Immature natural killer cell (primary cell): ENCODE measurements at regions not wholly inside any gene's neighbourhood (a gene's known extent, or its start where the extent isn't known, plus 50 kb on each side); places are given as distances from the start of the nearest gene placed in this dataset.

Experiments used
- DNase-seq, 3 donors: peaks; one replicate each; pipeline ENCODE4 v3.0.0; 2022; ENCODE audit warnings: mixed read lengths in 1 of 3
- H3K27ac Mint-ChIP-seq, 6 donors: one replicate each; pipeline ENCODE4 v1.8.0; 2020; ENCODE audit warnings: mixed read lengths in 6 of 6, mild to moderate bottlenecking in 5 of 6, inconsistent platforms in 4 of 6, moderate library complexity in 3 of 6
- H3K27me3 Mint-ChIP-seq, 3 donors: one replicate each; pipeline ENCODE4 v1.8.0; 2020 to 2021; ENCODE audit warnings: low read depth in 3 of 3, mild to moderate bottlenecking in 3 of 3, mixed read lengths in 3 of 3, moderate library complexity in 3 of 3, inconsistent platforms in 1 of 3
- H3K36me3 Mint-ChIP-seq, 3 donors: one replicate each; pipeline ENCODE4 v1.8.0; 2020; ENCODE audit warnings: mixed read lengths in 3 of 3, inconsistent platforms in 2 of 3, mild to moderate bottlenecking in 2 of 3
- H3K4me1 Mint-ChIP-seq, 2 donors: one replicate each; pipeline ENCODE4 v1.8.0; 2020; ENCODE audit warnings: inconsistent platforms in 2 of 2, mild to moderate bottlenecking in 2 of 2, mixed read lengths in 2 of 2, moderate library complexity in 1 of 2
- H3K4me3 Mint-ChIP-seq, 5 donors: one replicate each; pipeline ENCODE4 v1.8.0; 2020; ENCODE audit warnings: mild to moderate bottlenecking in 5 of 5, mixed read lengths in 5 of 5, inconsistent platforms in 3 of 5, moderate library complexity in 3 of 5
- H3K9me3 Mint-ChIP-seq, 6 donors: one replicate each; pipeline ENCODE4 v1.8.0; 2020; ENCODE audit warnings: mild to moderate bottlenecking in 6 of 6, mixed read lengths in 6 of 6, inconsistent platforms in 4 of 6, moderate library complexity in 3 of 6

GRCh38 chr3:167913219-167913835 lies 177.8 kb downstream of the SERPINI1 start:
- no peak overlapping the region for H3K4me3 Mint-ChIP-seq
- no peak for DNase-seq

GRCh38 chr3:167909952-167910351 lies 174.4 kb downstream of the SERPINI1 start:
- Mint-ChIP-seq H3K36me3 (no peaks in the 10 kb centered on the region), H3K9me3 (peaks cover 0 to 4% (median 0%) of the 10 kb centered on the region in 6 donors), H3K4me1 (no peaks in the 10 kb centered on the region), H3K27ac (no peak overlapping the region), H3K27me3 (peaks cover 0 to 5% (median 3%) of the 10 kb centered on the region in 3 donors), H3K4me3 (no peak overlapping the region)
- no peak for DNase-seq

More at GRCh38 chr3:167913219-167913835, 177.8 kb downstream of the SERPINI1 start:
- Mint-ChIP-seq H3K9me3 (peaks cover 0 to 4% (median 0%) of the 10 kb centered on the region in 6 donors), H3K27ac (no peak overlapping the region), H3K36me3 (no peaks in the 10 kb centered on the region), H3K27me3 (peaks cover 0 to 3% (median 3%) of the 10 kb centered on the region in 3 donors), H3K4me1 (no peaks in the 10 kb centered on the region)

- H3K36me3 Mint-ChIP-seq: no peaks in the 10 kb centered on the region
- H3K27ac Mint-ChIP-seq: no peak overlapping the region
- H3K9me3 Mint-ChIP-seq: peaks cover 0 to 4% (median 0%) of the 10 kb centered on the region in 6 donors
- peaks cover 0 to 5% (median 3%) of the 10 kb centered on the region in 3 donors for H3K27me3 Mint-ChIP-seq
- no peaks in the 10 kb centered on the region for H3K4me1 Mint-ChIP-seq
- no peak for DNase-seq
- H3K4me3 Mint-ChIP-seq: no peak overlapping the region
Measured at GRCh38 chr3:167909504-167909896, 174.0 kb downstream of the SERPINI1 start.

- DNase-seq: no peak
- H3K4me3 Mint-ChIP-seq: no peak overlapping the region
- no peaks in the 10 kb centered on the region for H3K4me1 Mint-ChIP-seq
- no peaks in the 10 kb centered on the region for H3K36me3 Mint-ChIP-seq
- no peak overlapping the region for H3K27ac Mint-ChIP-seq
- H3K27me3 Mint-ChIP-seq: peaks cover 0 to 5% (median 3%) of the 10 kb centered on the region in 3 donors
- H3K9me3 Mint-ChIP-seq: peaks cover 0 to 4% (median 0%) of the 10 kb centered on the region in 6 donors
Measured at GRCh38 chr3:167908746-167909503, 173.4 kb downstream of the SERPINI1 start.

- Mint-ChIP-seq H3K9me3 (peaks cover 0 to 4% (median 0%) of the 10 kb centered on the region in 6 donors), H3K4me1 (no peaks in the 10 kb centered on the region), H3K36me3 (no peaks in the 10 kb centered on the region), H3K27me3 (peaks cover 0 to 5% (median 3%) of the 10 kb centered on the region in 3 donors), H3K27ac (no peak overlapping the region), H3K4me3 (no peak overlapping the region)
- DNase-seq: no peak
Measured at GRCh38 chr3:167908221-167908620, 172.7 kb downstream of the SERPINI1 start.

- Mint-ChIP-seq H3K9me3 (peaks cover 0 to 3% (median 0%) of the 10 kb centered on the region in 6 donors), H3K27me3 (no peaks in the 10 kb centered on the region), H3K36me3 (no peaks in the 10 kb centered on the region), H3K4me1 (no peaks in the 10 kb centered on the region), H3K27ac (no peak overlapping the region), H3K4me3 (no peak overlapping the region)
- DNase-seq: no peak
Measured at GRCh38 chr3:167901138-167901537, 165.6 kb downstream of the SERPINI1 start.

- H3K27me3 Mint-ChIP-seq: no peaks in the 10 kb centered on the region
- H3K4me1 Mint-ChIP-seq: no peaks in the 10 kb centered on the region
- no peaks in the 10 kb centered on the region for H3K36me3 Mint-ChIP-seq
- DNase-seq: no peak
- no peak overlapping the region for H3K27ac Mint-ChIP-seq
- peaks cover 0 to 3% (median 0%) of the 10 kb centered on the region in 6 donors for H3K9me3 Mint-ChIP-seq
- H3K4me3 Mint-ChIP-seq: no peak overlapping the region
Measured at GRCh38 chr3:167899093-167899492, 163.6 kb downstream of the SERPINI1 start.

- no peak for DNase-seq
- Mint-ChIP-seq H3K9me3 (peaks cover 0 to 3% (median 0%) of the 10 kb centered on the region in 6 donors), H3K36me3 (no peaks in the 10 kb centered on the region), H3K27me3 (no peaks in the 10 kb centered on the region), H3K4me1 (no peaks in the 10 kb centered on the region), H3K27ac (no peak overlapping the region), H3K4me3 (no peak overlapping the region)
Measured at GRCh38 chr3:167898091-167898490, 162.6 kb downstream of the SERPINI1 start.

- no peak overlapping the region for H3K4me3 Mint-ChIP-seq
- DNase-seq: no peak
- no peaks in the 10 kb centered on the region for H3K27me3 Mint-ChIP-seq
- H3K36me3 Mint-ChIP-seq: no peaks in the 10 kb centered on the region
- no peak overlapping the region for H3K27ac Mint-ChIP-seq
- no peaks in the 10 kb centered on the region for H3K4me1 Mint-ChIP-seq
- H3K9me3 Mint-ChIP-seq: peaks cover 0 to 1% (median 0%) of the 10 kb centered on the region in 6 donors
Measured at GRCh38 chr3:167895684-167896083, 160.2 kb downstream of the SERPINI1 start.

- H3K27me3 Mint-ChIP-seq: no peaks in the 10 kb centered on the region
- H3K4me1 Mint-ChIP-seq: no peaks in the 10 kb centered on the region
- DNase-seq: no peak
- H3K4me3 Mint-ChIP-seq: no peak overlapping the region
- H3K27ac Mint-ChIP-seq: no peak overlapping the region
- H3K9me3 Mint-ChIP-seq: peaks cover 0 to 1% (median 0%) of the 10 kb centered on the region in 6 donors
- H3K36me3 Mint-ChIP-seq: no peaks in the 10 kb centered on the region
Measured at GRCh38 chr3:167895178-167895577, 159.7 kb downstream of the SERPINI1 start.

GRCh38 chr3:167892205-167892604 lies 156.7 kb downstream of the SERPINI1 start:
- no peak overlapping the region for H3K4me3 Mint-ChIP-seq
- H3K9me3 Mint-ChIP-seq: peaks cover 0 to under 1% (median 0%) of the 10 kb centered on the region in 6 donors
- no peak overlapping the region for H3K27ac Mint-ChIP-seq
- no peaks in the 10 kb centered on the region for H3K36me3 Mint-ChIP-seq
- no peaks in the 10 kb centered on the region for H3K27me3 Mint-ChIP-seq
- no peak for DNase-seq
- no peaks in the 10 kb centered on the region for H3K4me1 Mint-ChIP-seq

- Mint-ChIP-seq H3K4me1 (peaks cover 0 to under 1% of the 10 kb centered on the region in 2 donors), H3K27ac (no peak overlapping the region), H3K27me3 (peaks cover 0 to 9% (median 0%) of the 10 kb centered on the region in 3 donors), H3K36me3 (no peaks in the 10 kb centered on the region), H3K4me3 (no peak overlapping the region), H3K9me3 (no peaks in the 10 kb centered on the region)
- no peak for DNase-seq
Measured at GRCh38 chr3:167887096-167887495, 151.6 kb downstream of the SERPINI1 start.

- Mint-ChIP-seq H3K4me1 (peaks cover 0 to 4% of the 10 kb centered on the region in 2 donors), H3K27me3 (peaks cover 0 to 9% (median 0%) of the 10 kb centered on the region in 3 donors), H3K27ac (no peak overlapping the region), H3K4me3 (no peak overlapping the region), H3K9me3 (no peaks in the 10 kb centered on the region), H3K36me3 (no peaks in the 10 kb centered on the region)
- no peak for DNase-seq
Measured at GRCh38 chr3:167886690-167887089, 151.2 kb downstream of the SERPINI1 start.

- Mint-ChIP-seq H3K27me3 (peaks cover 0 to 12% (median 1%) of the 10 kb centered on the region in 3 donors), H3K9me3 (no peaks in the 10 kb centered on the region), H3K4me3 (no peak overlapping the region), H3K36me3 (no peaks in the 10 kb centered on the region), H3K4me1 (peaks cover 0 to 5% of the 10 kb centered on the region in 2 donors), H3K27ac (no peak overlapping the region)
- no peak for DNase-seq
Measured at GRCh38 chr3:167885277-167885676, 149.8 kb downstream of the SERPINI1 start.
